ENCODE measurements at regions not wholly inside any gene's neighbourhood (a gene's known extent, or its start where the extent isn't known, plus 50 kb on each side); places are given as distances from the start of the nearest gene placed in this dataset.
"Not testable (repeated sequence)": the region's sequence is repeated elsewhere in the genome, so short reads cannot be mapped to it uniquely, and the experiment has no call there.

- no peak for DNase-seq
These were observed 532.7 kb downstream of the NLGN4X start for GRCh38 chrX:5695971-5696370.

DNA sequence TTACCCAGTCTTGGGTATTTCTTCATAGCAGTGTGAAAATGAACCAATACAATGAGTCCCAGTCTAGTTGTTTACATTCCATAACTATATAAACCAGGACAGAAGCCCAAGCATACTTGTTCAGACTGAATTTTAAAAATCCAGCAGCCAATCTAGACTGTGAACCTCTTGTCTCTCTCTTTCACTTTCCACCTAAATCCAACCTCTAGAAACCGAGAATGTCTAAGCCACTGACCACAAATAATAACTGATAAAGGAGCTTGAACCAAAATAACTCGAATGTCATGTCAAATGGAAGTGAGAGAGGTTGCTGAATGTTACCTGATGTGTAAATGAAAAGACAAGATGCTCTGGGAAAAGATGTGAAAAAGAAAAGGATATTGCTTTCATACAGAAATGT, 544.7 kb downstream of the NLGN4X start:
- no peak for DNase-seq

DNA sequence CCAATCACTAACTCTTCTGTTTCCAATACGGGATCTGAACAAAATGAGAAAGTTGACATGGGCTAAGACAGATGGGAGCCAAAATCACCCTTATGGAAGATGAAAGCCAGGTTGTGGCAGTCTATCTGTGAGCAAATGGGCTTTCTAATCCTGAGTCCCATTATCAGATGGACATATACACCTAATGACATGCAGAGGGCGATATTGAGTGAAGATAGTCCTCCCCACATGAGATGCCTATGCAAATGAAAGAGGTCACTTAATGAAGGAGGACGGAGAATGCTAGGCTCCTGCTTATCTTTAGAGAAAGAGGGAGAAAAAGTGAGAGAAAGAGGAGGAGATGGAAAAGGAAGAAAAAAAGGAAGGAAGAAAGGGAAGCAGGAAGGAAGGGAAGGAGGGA, 547.5 kb downstream of the NLGN4X start:
- no peak for DNase-seq

DNA sequence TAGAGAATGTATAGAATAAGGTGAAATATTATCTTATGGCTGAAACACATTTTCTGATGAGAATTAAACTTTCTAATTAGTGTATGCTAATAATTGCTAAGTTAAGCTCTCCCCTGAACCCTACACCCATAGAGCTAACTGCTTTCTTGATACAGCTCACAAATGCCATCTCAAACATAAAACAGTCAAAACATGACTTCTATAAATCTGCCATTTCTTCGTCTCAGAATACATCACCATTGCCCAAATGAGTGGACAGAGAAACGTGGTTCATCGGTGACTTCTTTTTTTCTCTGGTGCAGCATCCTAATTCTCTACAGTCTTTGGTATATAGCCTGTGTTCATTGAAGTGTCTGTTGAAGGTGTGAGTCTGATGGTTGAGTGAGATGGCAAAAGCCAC, 554.6 kb downstream of the NLGN4X start:
- no peak for DNase-seq

GRCh38 chrX:5672099-5672498, 556.6 kb downstream of the NLGN4X start:
- DNase-seq = no peak

DNA sequence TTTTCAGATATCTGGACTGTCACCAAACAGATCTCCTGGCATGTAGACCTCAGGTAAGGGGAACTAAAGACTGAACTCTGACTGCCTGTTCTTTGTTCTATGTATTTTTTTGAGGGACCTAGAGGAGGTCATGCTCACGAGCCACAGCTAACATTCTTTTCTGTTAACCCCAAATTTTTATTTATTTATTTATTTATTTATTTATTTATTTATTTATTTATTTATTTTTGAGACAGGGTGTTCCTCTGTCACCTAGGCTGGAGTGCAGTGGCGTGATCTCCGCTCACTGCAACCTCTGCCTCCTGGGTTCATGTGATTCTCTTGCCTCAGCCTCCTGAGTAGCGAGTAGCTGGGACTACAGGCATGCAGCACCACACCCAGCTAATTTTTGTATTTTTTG, 562.0 kb downstream of the NLGN4X start:
- DNase-seq = not testable (repeated sequence)

- no peak for DNase-seq
These were observed 572.1 kb downstream of the NLGN4X start for GRCh38 chrX:5656544-5656943.

DNA sequence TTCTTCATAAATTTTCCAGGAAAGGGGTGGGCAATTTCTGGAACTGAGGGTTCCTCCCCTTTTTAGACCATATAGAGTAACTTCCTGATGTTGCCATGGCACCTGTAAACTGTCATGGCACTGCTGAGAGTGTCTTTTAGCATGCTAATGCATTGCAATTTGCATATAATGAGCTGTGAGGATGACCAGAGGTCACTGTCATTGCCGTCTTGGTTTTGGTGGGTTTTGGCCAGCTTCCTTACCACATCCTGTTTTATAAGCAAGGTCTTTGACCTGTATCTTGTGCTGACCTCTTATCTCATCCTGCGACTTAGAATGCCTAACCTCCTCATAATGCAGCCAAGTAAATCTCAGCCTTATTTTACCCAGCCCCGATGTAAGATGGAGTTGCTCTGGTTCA, 577.8 kb downstream of the NLGN4X start:
- DNase-seq = no peak

- DNase-seq = no peak
These were observed 579.6 kb downstream of the NLGN4X start for GRCh38 chrX:5648941-5649568.

DNA sequence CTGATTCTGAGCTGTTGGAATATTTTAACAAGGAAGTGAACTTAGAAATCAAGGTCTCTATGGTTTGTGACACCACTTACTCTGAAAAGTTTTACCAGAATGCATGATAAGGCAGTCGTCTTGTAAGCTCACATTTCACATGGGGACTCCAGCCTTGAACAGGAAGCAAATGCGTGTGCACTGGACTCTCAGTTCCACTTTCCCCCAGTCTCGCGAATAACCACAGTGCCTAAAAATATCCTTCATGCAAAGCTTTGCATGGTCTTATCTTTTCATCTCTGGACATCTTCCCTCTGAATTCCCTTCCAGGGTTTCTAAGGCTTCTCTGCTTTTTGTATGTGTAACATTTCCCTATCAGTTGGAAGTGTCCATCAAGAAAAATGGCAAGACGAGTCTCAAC, 581.8 kb downstream of the NLGN4X start:
- DNase-seq = no peak

DNA sequence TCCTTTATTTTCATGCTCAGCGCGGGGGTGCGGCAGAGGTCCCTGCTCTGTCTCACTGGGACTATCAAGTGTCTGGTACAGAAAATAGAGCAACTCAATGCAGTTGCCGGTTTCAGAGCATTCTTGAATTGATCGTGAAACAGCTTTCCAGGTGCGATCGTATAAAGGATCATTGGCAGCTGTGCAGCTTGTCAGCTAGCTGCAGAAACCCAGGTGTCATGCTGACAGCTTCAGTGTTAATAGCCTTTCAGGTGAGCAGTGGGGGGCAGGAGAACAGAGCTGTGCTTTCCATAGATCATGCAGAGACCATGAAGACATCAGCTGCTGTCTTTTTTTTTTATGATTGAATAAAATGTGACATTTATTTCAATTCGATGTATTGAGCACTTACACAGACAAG, 583.9 kb downstream of the NLGN4X start:
- no peak for DNase-seq

DNA sequence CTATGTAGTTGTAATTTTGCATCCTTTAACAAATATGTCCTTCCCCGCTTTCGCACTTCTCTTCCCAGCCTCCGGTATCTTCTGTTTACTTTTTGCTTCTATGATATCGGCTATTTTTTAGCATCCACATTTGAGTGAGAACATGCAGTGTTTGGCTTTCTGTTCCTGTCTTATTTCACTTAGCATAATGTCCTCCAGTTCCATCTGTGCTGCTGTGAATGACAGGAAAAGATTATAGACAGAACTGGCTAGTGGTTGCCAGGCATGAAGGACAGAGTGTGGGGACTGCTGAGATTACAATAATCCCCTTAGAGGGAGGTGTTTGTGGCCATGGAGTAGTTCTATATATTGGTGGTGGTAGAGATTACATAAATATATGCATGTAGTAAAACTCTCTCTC, 588.6 kb downstream of the NLGN4X start:
- DNase-seq = no peak

GRCh38 chrX:5638572-5638971, 590.1 kb downstream of the NLGN4X start:
- no peak for DNase-seq

DNA sequence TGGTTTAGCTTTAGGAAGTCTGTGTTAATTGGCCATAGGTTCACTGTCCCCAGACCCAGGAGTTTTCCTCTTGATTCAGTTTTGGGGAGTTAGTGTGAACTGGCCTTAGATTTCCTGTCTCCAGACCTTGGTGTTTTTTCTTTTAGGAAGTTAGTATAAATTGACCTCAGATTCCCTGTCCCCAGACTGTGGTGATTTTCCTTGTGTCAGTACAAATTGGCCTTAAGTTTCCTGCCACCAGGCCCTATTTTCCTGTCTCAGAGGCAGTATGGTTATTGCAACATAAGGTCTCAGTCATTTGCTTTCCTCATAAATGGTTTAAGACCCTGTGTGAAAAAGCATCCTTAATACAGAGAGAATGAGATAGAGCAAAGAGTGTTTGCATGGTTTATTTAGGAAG, 595.8 kb downstream of the NLGN4X start:
- DNase-seq = no peak

GRCh38 chrX:5632061-5632614, 596.5 kb downstream of the NLGN4X start:
- no peak for DNase-seq

GRCh38 chrX:5617666-5618065, 611.0 kb downstream of the NLGN4X start:
- no peak for DNase-seq

DNA sequence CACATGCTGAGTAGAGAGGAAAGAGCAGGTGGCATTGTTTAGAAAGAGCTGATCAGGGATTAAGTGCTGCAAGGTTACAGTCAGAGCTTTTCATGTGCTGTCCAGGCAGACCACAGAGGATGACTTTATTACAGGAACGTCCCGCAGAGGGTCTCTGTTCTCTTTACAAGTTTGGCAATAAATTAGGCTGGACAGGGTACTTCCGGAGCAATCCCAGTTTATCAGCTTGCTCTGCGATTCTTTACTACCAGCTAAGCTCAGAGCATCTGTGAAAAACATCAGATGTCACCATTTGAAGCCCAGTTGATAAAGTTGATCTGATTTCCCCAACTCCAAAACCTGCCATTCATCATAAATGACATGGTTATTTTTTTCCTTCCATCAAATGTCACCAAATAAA, 633.1 kb downstream of the NLGN4X start:
- DNase-seq = no peak

GRCh38 chrX:5586726-5587125, 641.9 kb downstream of the NLGN4X start:
- DNase-seq = no peak

DNA sequence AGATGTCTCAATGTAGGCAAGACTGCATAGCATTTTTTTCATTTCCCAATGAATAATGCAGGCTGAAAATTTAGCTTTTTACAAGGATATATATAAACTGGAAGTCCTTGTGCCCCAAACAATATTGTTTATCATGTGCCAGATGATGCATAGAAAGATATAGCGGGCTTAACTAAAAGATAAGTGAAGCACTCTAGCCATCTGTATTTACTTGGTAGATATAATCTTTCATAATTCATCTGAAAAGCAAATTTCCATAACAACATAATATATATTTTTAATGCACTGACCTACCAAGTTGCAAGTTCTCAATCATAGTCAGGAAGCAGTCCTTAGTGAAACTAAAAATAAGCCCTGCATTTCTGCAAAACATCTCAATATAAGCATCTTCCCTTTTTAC, 653.3 kb downstream of the NLGN4X start:
- DNase-seq = no peak

DNA sequence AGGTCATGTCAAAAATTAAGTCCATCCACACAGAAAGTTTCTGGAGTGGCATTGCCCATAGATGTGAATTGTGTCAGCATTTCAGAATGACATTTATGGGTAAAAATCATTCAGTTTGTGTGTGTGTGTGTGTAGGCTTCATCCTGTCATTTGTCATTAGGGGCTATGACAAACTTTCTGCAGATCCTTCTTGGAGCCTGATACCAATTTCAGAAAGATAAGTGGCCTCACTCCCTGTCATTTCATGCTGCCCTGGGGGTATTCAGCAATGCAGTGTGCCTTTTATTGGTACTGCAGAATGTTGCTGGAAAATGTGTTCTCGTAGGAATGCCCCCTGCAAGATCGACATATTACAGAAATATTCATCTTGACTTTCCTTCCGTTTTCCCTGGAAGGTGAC, 659.7 kb downstream of the NLGN4X start:
- no peak for DNase-seq

DNA sequence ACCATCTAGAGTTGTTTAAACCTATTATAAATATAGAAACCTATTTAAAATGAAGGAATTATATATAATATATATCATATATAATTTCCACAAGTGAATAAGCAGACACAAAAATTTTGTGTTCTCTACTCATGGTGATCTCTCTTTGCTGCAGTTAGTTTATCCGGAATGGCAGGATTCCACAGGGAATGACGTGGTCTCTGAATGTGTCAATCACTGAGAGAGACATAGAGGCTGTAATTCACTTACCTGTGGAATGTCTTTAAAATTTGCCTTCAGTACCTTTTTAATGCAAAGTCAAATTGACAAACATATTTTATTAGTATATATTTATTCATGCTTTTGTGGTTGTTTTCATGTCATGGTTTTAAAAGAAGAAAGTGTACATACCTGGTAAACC, 669.3 kb downstream of the NLGN4X start:
- no peak for DNase-seq

DNA sequence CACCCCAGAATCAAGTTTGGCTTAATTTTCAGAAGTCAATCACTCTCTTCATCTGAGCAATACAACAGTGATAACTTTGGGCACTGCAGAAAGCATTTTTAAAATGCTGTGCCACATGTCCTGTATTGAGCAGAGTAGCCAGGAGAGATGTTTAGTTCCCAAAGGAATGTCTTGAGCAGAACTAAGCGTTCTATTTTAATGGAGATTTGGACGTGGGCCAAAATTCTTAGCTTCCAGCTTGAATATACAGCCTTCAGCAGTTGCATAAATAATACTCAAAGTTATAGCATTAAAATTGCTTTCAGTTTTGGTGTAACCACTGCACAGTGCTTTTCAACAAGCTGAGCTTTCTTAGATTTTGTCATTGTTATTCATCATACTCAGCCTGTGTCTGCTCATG, 679.2 kb downstream of the NLGN4X start:
- DNase-seq = no peak

DNA sequence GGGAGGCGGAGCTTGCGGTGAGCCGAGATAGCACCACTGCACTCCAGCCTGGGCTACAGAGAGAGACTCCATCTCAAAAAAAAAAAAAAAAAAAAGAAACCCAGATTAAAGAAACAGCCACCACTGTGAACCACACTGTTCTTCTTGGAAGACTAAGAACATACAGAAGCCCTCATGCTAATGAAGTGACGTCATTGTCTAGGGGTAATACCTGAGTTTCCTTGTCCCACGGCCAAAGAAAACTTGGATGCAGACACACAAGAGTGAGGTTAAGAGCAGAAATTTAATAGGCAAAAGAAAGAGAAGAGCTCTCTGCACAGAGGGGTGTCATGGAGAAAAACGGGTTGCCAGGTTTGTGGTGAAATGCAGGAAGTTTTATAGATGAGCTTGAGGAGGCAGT, 691.6 kb downstream of the NLGN4X start:
- no peak for DNase-seq

DNA sequence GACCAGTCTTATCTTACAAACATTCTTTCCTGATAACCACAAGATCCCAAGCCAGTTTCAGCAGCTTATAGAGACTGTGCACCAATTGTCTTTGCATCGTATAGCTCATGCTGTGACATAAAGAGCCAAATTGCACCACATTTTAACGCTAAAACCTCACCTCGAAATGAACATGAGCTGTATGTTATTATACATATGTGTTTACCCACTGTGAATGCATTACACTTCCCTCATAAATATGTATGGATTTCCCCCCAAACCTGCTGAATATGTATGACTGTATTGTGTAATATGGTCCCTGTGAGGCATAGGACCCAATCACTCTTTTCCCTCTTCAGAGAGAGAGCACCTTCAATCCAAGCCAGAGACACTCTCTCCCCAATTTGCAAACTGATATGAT, 692.4 kb downstream of the NLGN4X start:
- DNase-seq = no peak

- no peak for DNase-seq
These were observed 700.6 kb downstream of the NLGN4X start for GRCh38 chrX:5528057-5528456.

DNA sequence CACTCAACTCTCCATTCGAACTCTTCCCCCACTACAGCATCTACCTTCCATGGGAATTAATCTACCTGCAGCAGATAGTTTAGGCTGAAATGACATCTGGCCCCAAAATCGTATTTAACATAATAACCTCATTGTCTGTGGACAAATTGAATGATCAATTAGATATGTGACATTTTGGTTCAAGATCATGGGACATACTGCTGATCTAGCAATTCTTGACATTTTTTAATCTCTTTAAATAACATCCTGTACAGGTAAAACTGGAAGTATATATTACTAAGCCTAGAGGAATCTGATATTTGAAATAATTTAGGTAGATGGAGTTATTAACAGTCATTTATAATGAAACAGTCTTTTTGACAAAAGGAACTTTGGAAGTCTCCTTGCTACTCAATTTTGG, 702.5 kb downstream of the NLGN4X start:
- DNase-seq = no peak
